ENCODE measurements at regions not wholly inside any gene's neighbourhood (a gene's known extent, or its start where the extent isn't known, plus 50 kb on each side); places are given as distances from the start of the nearest gene placed in this dataset.

- no peaks in the 10 kb centered on the region for H3K9me2 ChIP-seq (ENCODE audit: insufficient read depth)
- H3K27me3 ChIP-seq (ENCODE audit: insufficient read depth), result no peaks in the 10 kb centered on the region
- H2AFZ ChIP-seq, result peak overlapping the region; percentile 79
- ATAC-seq, result peak; percentile 59
- H3F3A ChIP-seq (replicated peaks; ENCODE audit: low read depth), result no peaks in the 10 kb centered on the region
- H3K9me3 Mint-ChIP-seq, result peaks cover 5% of the 10 kb centered on the region; the same call in 2 of the 3 replicates
- H4K20me1 ChIP-seq (replicated peaks; ENCODE audit: insufficient read depth), result no peaks in the 10 kb centered on the region
- H3K4me3 Mint-ChIP-seq, result no peak overlapping the region
- peak; percentile 30 for DNase-seq (ENCODE audit: low spot score)
- no peak overlapping the region for H3K4me2 ChIP-seq
- H3K36me3 Mint-ChIP-seq (ENCODE audit: low read depth), result peaks cover 11% of the 10 kb centered on the region; the same call in 2 of the 3 replicates
- H3K27ac Mint-ChIP-seq, result no peak overlapping the region
- TF ChIP-seq ZNF462 (CRISPR knock-in tag; IDR thresholded peaks at IDR 0.05) (no peak), JUNB (IDR thresholded peaks at IDR 0.05; ENCODE audit: unreplicated experiment) (no peak), NANOG (IDR thresholded peaks at IDR 0.05; ENCODE audit: borderline replicate concordance) (no peak), ZNF331 (CRISPR knock-in tag; IDR thresholded peaks at IDR 0.05; ENCODE audit: low read depth) (no peak), STAT1 (IDR thresholded peaks at IDR 0.05; ENCODE audit: unreplicated experiment) (no peak), POLR2AphosphoS5 (IDR thresholded peaks at IDR 0.05; ENCODE audit: low read depth) (no peak), EZH2 (IDR thresholded peaks at IDR 0.05; ENCODE audit: low read depth, unreplicated experiment) (no peak), CTCF (conservative IDR thresholded peaks at IDR 0.05; ENCODE audit: low read depth in 2 of 2) (no peak)
- TF ChIP-seq, protein P1, sequence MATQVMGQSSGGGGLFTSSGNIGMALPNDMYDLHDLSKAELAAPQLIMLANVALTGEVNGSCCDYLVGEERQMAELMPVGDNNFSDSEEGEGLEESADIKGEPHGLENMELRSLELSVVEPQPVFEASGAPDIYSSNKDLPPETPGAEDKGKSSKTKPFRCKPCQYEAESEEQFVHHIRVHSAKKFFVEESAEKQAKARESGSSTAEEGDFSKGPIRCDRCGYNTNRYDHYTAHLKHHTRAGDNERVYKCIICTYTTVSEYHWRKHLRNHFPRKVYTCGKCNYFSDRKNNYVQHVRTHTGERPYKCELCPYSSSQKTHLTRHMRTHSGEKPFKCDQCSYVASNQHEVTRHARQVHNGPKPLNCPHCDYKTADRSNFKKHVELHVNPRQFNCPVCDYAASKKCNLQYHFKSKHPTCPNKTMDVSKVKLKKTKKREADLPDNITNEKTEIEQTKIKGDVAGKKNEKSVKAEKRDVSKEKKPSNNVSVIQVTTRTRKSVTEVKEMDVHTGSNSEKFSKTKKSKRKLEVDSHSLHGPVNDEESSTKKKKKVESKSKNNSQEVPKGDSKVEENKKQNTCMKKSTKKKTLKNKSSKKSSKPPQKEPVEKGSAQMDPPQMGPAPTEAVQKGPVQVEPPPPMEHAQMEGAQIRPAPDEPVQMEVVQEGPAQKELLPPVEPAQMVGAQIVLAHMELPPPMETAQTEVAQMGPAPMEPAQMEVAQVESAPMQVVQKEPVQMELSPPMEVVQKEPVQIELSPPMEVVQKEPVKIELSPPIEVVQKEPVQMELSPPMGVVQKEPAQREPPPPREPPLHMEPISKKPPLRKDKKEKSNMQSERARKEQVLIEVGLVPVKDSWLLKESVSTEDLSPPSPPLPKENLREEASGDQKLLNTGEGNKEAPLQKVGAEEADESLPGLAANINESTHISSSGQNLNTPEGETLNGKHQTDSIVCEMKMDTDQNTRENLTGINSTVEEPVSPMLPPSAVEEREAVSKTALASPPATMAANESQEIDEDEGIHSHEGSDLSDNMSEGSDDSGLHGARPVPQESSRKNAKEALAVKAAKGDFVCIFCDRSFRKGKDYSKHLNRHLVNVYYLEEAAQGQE (IDR thresholded peaks at IDR 0.05; ENCODE audit: unreplicated experiment), result no peak
- peaks cover 6% of the 10 kb centered on the region; the same call in 1 of the 2 replicates for H3K4me1 ChIP-seq (ENCODE audit: insufficient read depth)
- H3K27me3 Mint-ChIP-seq (ENCODE audit: insufficient read depth, low read depth, poor library complexity), result no peaks in the 10 kb centered on the region
- peaks cover 9% of the 10 kb centered on the region for H3K4me1 Mint-ChIP-seq
- no peaks in the 10 kb centered on the region for H3K36me3 ChIP-seq (ENCODE audit: insufficient read depth)
- H3K27ac ChIP-seq (ENCODE audit: low read depth), result no peak overlapping the region
- no peaks in the 10 kb centered on the region for H3K79me2 ChIP-seq (replicated peaks; ENCODE audit: insufficient read depth)
- H3K4me3 ChIP-seq, result no peak overlapping the region
Observed at GRCh38 chr7:82507365-82507975, 63.9 kb upstream of the CACNA2D1 start.

All from GM23338 (cell line).